ENCODE measurements at regions not wholly inside any gene's neighbourhood (a gene's known extent, or its start where the extent isn't known, plus 50 kb on each side); places are given as distances from the start of the nearest gene placed in this dataset.

DNA sequence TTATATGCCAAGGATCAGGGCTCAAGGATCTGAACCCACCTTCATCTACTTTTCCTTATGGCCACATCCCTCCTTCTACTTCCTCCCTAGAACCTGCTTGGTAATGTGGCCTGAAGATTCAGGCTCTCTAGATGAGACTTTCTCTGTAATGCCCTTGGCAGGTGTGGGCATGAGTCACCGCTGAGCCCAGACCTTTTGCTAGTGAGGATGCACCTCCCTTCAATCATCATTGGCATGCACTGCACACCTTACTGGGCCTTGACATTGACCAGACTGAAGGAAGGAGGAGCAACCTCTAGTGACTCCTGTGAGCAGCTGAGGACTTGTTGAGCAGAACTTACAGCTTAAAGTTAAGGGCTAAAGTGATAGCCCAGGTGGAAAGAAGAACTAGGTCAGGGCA, 405.3 kb downstream of the MAFB start:
- no peak for DNase-seq
- no peak overlapping the region for H3K27ac ChIP-seq
- no peaks in the 10 kb centered on the region for H3K36me3 ChIP-seq (replicated peaks)
- TF ChIP-seq, protein P1, sequence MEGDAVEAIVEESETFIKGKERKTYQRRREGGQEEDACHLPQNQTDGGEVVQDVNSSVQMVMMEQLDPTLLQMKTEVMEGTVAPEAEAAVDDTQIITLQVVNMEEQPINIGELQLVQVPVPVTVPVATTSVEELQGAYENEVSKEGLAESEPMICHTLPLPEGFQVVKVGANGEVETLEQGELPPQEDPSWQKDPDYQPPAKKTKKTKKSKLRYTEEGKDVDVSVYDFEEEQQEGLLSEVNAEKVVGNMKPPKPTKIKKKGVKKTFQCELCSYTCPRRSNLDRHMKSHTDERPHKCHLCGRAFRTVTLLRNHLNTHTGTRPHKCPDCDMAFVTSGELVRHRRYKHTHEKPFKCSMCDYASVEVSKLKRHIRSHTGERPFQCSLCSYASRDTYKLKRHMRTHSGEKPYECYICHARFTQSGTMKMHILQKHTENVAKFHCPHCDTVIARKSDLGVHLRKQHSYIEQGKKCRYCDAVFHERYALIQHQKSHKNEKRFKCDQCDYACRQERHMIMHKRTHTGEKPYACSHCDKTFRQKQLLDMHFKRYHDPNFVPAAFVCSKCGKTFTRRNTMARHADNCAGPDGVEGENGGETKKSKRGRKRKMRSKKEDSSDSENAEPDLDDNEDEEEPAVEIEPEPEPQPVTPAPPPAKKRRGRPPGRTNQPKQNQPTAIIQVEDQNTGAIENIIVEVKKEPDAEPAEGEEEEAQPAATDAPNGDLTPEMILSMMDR (IDR thresholded peaks at IDR 0.05; ENCODE audit: low read depth, low read length, missing control alignments), result no peak
- H3K27me3 ChIP-seq (replicated peaks), result no peaks in the 10 kb centered on the region
- in situ Hi-C loops (cut with HindIII; ENCODE audit: low pct_ligation_motif_present, low sequenced_read_pairs), result no loop called here
- no peak overlapping the region for H3K4me3 ChIP-seq (ENCODE audit: low read depth, low read length)

DNA sequence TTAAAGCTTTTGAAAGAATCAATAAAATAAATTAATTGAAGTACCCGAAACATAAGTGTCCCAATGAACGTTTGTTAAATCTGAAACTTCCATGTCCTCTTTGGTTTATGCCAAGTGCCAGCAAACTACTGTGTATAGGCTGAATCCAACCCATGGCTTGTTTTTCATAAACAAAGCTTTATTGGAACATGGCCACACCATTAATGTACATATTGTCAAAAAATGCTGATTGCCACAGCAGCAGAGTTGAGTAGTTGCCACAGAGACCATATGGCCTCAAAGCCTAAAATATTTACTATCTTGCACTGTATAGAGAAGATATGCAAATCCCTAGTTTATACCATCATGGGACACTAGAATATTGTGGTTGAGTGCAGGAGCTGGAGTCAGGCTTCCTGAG, 406.1 kb downstream of the MAFB start:
- no peak overlapping the region for H3K4me3 ChIP-seq (ENCODE audit: low read depth, low read length)
- no peak overlapping the region for H3K27ac ChIP-seq
- in situ Hi-C loops (cut with HindIII; ENCODE audit: low pct_ligation_motif_present, low sequenced_read_pairs), result no loop called here
- no peak for DNase-seq
- TF ChIP-seq, protein P1 (IDR thresholded peaks at IDR 0.05; ENCODE audit: low read depth, low read length, missing control alignments), result no peak
- no peaks in the 10 kb centered on the region for H3K27me3 ChIP-seq (replicated peaks)
- H3K36me3 ChIP-seq (replicated peaks), result no peaks in the 10 kb centered on the region

DNA sequence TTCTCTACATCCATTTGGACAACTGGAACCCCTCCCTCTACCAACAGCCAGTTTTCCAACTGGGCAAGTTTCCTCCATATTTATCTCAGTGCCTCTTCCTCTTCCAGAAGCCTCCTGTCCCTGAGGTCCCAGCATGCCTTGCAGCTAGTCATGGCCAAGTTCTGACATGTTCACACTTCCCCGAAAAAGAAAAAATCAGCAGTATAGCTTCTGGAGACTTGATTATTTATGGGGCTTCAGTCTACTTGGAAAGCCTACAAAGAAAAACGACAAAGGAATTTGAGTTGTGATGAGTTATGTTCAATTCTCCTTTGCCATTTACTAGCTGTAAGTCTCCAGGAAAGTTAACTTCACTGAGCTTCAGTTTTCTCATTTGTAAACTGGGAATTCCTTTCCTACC, 406.5 kb downstream of the MAFB start:
- Histone ChIP-seq H3K36me3 (replicated peaks) (no peaks in the 10 kb centered on the region), H3K27ac (no peak overlapping the region), H3K27me3 (replicated peaks) (no peaks in the 10 kb centered on the region), H3K4me3 (ENCODE audit: low read depth, low read length) (no peak overlapping the region)
- in situ Hi-C loops (cut with HindIII; ENCODE audit: low pct_ligation_motif_present, low sequenced_read_pairs), result no loop called here
- TF ChIP-seq, protein P1 (IDR thresholded peaks at IDR 0.05; ENCODE audit: low read depth, low read length, missing control alignments), result no peak
- DNase-seq, result no peak

DNA sequence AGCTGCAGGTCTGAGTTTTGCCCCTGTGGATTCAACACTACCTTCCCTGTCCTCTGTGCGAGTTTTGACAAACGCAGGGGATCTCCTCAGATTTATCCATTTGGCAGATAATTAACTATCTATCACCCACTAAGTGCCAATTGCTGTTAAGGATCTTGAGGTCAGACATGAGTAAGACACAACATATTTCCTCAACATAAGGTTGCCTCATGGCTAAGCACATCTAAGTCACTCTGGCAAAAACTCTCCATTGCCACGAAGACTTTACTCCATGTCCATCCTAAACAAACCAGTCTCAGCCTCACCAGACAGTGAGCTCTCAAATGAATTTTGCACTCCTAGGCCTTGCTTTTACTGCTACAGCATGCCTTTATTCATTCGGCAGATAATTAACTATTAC, 408.4 kb downstream of the MAFB start:
- H3K36me3 ChIP-seq (replicated peaks), result no peaks in the 10 kb centered on the region
- no peak for DNase-seq
- TF ChIP-seq, protein P1 (IDR thresholded peaks at IDR 0.05; ENCODE audit: low read depth, low read length, missing control alignments), result no peak
- H3K27ac ChIP-seq, result no peak overlapping the region
- no peak overlapping the region for H3K4me3 ChIP-seq (ENCODE audit: low read depth, low read length)
- no peaks in the 10 kb centered on the region for H3K27me3 ChIP-seq (replicated peaks)
- in situ Hi-C loops (cut with HindIII; ENCODE audit: low pct_ligation_motif_present, low sequenced_read_pairs), result no loop called here

DNA sequence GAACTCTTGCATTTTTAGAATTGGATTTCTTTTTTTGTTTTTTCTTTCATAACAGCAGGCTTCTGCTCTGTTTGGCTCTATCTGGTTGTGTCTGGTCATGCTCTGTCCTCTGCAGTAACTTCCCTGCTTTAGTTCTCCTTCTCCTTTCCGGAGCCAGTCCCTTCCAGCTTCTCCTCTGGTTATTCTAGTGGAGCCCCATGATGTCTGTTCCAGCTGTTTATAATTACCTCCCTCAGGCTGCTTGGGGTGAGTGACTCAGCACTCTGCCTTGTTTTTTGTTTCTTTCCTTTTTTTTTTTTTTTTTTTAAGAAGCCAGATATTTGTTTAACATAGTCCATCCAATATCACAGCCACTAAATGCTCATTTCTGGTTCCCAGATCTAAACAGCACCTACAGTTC, 409.6 kb downstream of the MAFB start:
- TF ChIP-seq, protein P1 (IDR thresholded peaks at IDR 0.05; ENCODE audit: low read depth, low read length, missing control alignments), result no peak
- H3K27me3 ChIP-seq (replicated peaks), result no peaks in the 10 kb centered on the region
- H3K4me3 ChIP-seq (ENCODE audit: low read depth, low read length), result no peak overlapping the region
- H3K27ac ChIP-seq, result no peak overlapping the region
- no peaks in the 10 kb centered on the region for H3K36me3 ChIP-seq (replicated peaks)
- peak; percentile 44 for DNase-seq
- in situ Hi-C loops (cut with HindIII; ENCODE audit: low pct_ligation_motif_present, low sequenced_read_pairs), result no loop called here

DNA sequence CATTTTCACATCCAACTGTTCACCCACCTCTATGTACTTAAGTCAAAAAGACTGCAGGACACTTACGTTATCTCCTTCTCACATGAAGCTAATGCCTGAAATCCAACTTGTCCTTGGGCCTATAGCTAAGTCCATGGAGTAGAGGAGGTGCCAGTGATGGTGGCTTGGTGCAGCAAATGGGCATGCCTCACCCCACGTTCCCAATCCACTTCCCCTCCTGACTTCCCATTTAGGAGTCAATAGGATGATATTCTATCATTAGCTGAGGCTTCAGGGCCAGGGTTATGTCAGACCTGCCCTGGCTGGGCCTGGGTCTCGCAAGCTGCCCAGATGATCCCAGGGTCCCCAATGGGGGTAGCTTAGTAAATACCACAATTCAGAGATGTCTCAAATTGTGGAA, 410.4 kb downstream of the MAFB start:
- Histone ChIP-seq H3K4me3 (ENCODE audit: low read depth, low read length) (no peak overlapping the region), H3K27ac (no peak overlapping the region), H3K36me3 (replicated peaks) (no peaks in the 10 kb centered on the region), H3K27me3 (replicated peaks) (no peaks in the 10 kb centered on the region)
- TF ChIP-seq, protein P1 (IDR thresholded peaks at IDR 0.05; ENCODE audit: low read depth, low read length, missing control alignments), result no peak
- DNase-seq, result no peak
- in situ Hi-C loops (cut with HindIII; ENCODE audit: low pct_ligation_motif_present, low sequenced_read_pairs), result no loop called here
